ENCODE measurements at regions not wholly inside any gene's neighbourhood (a gene's known extent, or its start where the extent isn't known, plus 50 kb on each side); places are given as distances from the start of the nearest gene placed in this dataset.

DNA sequence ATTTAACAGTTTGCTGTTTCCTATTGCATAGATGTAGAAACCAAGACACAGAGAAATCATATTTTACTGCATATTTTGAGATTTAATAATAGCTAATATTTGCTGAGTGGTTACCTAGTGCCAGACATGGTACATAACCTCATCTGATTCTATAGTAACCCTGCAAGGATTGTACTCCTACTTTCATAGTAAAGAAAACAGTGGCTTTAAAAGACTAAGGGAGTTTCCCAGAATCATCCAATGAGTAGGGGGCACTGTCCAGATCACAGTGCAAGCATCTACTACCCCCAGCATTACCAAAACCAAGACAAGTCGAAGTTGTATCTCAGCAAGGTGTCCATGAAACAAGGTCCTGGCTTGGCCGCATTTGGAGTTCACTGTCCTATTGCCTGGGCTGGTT, 224.5 kb upstream of the TENM3 start:
- no peak for DNase-seq (ENCODE audit: low read depth)

DNA sequence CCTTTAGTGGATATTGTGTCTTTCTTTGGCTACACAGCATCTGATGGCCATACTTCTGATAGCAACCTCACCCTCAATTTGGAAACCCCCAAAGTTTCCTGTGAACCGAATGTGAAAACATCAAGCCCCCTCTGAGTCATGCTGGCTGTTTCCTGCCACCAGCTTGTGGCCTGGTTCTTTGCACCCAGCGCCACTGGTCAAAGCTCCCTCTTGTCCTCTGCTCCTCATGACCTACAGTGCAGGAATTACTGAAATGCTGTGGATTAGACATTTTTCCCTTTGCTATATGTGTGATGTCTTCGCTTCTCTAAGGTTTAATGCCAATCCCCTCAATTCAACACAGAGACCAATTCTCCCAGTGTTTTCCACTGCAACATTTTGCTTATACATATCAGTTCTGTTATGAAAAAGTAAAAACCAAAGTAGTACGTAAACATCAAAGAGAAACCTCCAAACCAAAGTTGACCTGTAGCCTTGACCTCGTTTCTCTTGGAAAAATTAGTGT, 224.0 kb upstream of the TENM3 start:
- no peak for DNase-seq (ENCODE audit: low read depth)

DNA sequence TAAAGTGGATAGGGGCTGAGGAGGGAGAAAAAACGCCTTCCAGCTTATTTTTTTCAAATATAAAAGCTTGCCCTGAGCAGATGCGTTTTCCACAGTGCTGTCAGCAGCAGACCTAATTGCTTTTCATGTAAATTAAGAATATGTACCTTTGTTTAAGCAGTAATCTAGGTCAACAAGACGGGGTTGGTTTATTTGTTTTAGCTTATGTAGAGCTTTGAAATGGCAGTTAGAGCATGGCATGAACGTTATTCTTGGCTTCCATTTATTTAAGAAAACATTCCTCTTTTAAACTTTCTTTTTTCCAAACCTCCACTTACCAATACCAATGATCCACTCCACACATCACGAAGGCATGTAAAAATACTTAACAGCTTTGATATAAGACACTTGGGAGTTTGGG, 220.3 kb upstream of the TENM3 start:
- DNase-seq (ENCODE audit: low read depth): no peak

DNA sequence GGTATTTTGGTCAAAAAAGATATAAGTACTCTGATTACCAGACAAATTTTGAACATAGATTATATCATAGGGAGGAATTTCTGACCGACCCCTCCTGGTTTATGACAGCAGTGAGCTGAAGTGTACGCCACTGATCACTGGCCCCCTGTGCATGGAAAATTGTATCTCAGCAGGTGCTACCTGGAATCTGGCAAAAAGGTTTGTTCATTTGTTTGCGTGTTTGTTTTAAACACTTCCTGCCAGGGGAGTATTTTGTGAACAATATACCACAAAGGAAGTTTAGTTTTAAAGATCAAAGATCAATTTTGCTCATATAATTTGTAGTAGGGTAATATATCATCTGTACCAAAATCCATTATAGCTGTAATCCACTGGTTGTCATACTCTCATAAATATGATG, 219.7 kb upstream of the TENM3 start:
- DNase-seq (ENCODE audit: low read depth): no peak

DNA sequence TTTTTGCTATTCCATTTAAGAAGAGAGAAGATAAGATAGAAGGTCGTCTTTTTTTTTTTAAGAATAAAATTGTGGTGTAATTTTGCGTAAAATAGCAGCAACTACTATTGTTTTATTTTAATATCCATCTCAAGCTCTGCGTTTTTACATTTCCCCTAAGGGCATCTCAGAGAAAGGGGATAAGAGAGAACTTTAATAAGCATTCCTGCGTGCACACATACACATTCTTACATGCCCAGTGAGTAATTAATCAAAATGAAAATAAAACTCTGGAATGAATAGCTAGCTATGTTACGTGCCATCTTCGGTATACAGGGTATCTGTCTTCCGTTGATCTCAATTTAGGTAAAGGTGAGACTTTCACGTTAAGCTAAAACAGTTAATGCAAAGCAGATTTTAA, 200.3 kb upstream of the TENM3 start:
- DNase-seq (ENCODE audit: low read depth): no peak

DNA sequence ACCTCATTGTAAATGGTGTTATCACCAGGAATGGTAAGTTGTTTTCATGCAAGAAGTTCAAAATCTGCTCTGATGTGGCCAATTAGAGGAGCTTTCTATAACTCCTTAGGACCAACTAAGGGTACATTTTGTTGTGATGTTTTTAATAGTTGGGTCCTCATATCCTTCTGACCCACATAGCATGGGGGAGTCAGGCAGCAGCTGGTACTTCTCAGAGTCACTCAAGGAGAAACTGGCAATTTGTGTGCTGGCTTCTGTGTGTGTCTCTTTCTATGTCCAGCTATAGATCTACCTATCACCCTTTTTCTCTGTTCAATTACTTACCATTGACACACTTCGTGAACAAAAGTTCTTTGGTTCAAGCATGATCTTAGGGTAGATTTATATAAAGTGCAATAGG, 194.3 kb upstream of the TENM3 start:
- DNase-seq (ENCODE audit: low read depth): no peak

DNA sequence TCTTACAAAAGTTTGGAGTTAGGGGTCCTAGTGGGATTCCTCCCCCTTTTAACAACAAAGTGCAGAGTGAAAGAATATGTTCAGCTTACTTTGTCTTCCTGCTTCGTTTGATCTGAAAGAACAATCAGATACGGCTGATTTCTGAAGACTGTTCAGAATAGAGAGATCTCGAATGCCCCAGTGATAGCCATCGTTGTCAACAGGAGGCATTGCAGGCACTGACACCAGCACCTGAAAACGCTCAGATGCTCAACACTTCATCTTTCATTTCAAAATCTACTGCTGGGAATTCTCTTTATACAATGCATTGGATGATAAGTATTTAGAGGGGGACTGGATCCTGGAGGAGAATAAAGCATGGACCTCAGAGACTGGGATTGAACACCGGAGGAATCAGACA, 186.3 kb upstream of the TENM3 start:
- no peak for DNase-seq (ENCODE audit: low read depth)

DNA sequence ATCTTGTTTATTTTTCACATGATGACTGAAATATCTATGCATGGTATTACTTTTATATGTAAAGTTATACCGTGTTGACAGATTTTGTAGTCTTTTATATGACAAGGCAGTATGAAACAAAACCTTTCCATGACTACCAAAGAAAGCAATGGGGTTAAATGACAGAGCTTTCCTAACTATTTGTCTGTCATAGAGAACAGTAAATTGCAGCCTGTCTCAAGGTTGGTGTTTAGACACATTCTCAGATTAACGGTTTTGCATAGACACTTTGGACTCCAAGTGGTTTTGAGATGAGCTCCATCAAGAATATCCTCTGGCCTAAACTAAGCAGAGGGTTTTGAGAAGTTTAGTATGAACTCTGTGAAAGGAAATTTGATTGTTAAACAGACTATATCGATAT, 180.7 kb upstream of the TENM3 start:
- no peak for DNase-seq (ENCODE audit: low read depth)

DNA sequence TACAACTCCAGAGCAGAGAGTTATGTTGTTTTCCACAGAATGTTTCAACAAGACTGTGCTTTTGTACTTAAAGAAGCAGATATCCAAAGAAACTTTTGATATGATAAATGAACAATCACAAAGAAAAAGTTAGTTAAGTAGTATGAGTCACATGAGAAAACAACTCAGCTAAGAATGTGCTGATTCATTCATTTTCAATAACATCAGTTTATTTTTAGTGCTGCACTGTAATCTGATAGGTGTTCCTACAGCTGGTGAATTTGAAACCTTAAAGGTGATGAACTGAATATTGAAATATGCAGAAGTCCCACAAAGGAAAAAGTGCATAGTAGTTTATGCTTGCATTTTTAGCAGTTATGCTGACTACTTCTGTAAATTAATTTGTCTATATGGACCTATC, 180.3 kb upstream of the TENM3 start:
- DNase-seq (ENCODE audit: low read depth): peak; percentile 50

DNA sequence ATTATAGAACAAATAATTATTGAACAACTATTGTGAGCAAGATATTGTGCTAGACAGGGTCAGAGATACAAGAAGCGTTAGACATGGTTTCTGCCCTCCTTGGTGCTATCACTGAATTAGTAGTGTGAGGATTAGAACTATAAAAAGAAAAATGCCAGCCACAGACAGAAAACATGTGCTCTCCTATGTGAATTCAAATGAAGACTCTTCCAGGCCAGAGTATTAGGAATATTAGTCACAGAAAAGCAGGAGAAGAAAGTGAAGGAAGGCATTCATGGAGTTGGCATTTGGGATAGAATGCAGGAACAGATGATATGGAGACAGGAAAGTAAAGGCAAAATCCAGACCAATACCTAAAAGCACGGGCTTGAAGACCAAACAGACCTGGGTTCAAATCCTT, 179.6 kb upstream of the TENM3 start:
- DNase-seq (ENCODE audit: low read depth): no peak

DNA sequence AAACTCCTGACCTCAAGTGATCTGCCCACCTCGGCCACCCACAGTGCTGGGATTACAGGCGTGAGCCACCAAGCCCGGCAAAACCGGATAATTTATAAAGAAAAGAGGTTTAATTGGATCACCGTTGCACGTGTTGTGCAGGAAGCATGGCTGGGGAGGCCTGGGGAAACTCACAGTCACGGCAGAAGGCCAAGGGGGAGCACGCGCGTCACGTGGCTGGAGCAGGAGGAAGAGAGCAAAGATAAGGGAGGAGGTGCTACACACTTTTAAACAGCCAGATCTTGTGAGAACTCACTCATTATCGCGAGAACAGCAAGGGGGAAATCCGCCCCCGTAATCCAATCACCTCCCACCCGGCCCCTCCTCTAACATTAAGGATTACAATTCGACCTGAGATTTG, 177.9 kb upstream of the TENM3 start:
- no peak for DNase-seq (ENCODE audit: low read depth)

DNA sequence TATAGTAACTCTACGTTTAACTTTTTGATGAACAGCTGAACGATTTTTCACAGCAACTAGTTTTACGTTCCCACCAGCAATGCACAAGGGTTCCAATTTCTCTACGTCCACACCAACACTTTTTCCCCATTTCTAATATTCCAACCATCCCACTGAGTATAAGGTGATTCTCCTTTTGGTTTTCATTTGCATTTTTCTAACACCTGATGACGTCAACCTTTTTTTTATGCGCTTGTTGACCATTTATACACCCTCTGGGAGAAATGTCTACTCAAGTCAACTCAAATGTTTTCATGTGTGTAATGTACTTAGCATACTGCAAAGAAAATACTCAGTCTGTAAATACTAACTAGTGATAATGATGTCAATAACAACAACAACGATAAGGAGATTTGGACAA, 177.2 kb upstream of the TENM3 start:
- DNase-seq (ENCODE audit: low read depth): no peak

DNA sequence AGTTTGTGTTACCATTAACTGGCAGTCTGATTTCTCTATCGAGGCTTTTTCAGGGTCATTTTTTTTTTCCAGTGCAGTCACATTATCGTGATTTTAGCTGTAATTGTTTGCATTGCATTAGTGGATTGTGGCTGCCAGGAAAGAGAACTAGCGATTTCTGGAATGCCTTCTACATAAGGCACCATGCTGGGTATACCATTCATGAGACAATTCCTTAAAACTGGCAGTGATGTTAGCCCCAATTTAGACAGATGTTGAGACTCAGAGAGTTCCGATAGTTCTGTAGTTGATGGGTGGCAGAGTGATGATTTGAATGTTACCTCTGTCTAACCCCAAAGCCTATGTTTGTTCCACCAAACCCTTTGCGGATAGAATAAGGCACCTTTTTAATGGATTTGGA, 175.4 kb upstream of the TENM3 start:
- DNase-seq (ENCODE audit: low read depth): no peak

DNA sequence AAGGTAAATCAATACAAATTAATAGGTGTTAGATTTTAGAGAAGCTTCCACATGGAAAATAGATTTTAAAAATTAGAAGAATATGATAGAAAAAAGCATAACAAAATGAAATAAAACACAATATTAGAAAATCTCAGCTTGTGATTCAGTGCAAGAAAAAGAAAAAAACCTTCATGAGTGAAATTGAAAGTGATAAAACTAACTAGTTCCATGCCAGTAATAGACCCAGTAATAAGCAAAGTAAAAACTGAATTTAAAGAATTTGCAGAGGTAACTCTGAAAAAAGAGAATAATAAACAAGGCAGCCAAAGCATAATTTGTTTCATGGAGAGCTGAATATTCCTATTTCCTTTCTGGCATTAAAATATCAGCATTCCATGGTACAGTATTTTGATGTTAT, 174.3 kb upstream of the TENM3 start:
- no peak for DNase-seq (ENCODE audit: low read depth)

DNA sequence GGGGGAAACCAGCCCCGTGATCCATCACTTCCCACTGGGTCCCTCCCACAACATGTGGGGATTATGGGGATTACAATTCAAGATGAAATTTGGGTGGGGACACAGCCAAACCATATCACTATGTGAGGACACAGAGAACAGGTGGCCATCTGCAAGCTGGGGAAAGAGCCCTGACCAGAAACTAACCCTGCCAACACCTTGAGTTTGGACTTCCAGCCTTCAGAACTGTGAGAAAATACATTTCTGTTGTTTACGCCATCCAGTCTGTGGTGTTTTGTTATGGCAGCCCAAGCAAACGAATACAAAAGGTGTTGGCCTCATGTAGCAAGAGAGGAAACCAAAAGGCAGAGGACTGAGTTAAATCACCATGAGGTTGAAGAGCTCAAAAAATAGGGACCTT, 169.9 kb upstream of the TENM3 start:
- DNase-seq (ENCODE audit: low read depth): no peak

DNA sequence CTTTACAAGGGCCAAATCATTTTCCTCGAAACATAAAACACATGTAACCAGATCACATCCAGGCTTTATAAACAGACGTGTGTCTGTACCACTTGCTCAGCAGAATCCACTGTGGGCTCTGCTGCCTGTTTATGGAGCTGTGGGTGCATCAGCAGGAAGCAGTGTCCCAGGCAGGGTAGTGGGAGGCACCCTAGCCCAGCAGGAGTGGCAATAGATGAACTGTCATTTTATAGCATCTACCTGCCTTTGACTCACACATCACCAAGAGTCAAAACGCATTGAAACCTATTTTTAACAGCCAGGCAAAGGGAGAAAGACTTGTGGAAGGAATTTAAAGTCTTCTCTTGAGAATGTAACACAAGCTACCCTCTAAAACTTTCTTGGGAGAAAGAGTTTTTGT, 169.1 kb upstream of the TENM3 start:
- no peak for DNase-seq (ENCODE audit: low read depth)

DNA sequence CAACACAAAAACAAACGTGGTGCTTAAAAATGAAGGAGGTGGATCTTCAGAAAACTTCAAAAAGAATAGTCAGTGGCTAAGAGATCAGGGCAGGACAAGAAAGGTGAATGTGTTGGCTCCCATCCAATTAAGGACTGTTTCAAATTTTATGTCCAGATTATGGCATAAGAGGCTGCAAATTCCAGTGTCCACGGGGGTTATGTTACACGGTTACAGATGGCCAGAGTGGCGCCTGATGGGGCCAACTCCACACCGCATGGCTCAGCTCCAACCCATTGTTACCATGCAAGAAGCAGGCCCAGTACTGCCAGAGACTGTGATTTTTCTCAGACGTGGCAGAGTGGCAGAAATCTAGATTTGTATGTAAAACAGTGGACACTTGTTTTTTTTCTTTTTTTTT, 168.4 kb upstream of the TENM3 start:
- DNase-seq (ENCODE audit: low read depth): no peak

DNA sequence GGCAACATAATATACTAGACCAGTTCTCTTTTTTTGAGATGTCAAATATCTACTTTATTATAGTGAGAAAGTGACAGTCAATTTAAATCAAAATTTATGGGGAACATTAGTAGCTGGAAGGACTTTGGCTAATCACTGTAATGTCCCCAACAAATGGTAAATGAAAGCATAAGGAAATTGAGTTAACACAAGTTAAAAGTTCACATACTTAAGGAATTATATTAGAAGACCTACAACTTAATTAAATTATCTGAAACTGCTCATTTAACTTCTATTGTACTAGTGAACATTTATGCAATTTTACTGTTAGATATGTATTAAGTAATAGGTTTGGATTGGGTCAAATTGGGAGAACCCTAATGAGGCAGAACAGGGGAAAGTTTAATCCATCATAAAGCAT, 160.3 kb upstream of the TENM3 start:
- no peak for DNase-seq (ENCODE audit: low read depth)

DNA sequence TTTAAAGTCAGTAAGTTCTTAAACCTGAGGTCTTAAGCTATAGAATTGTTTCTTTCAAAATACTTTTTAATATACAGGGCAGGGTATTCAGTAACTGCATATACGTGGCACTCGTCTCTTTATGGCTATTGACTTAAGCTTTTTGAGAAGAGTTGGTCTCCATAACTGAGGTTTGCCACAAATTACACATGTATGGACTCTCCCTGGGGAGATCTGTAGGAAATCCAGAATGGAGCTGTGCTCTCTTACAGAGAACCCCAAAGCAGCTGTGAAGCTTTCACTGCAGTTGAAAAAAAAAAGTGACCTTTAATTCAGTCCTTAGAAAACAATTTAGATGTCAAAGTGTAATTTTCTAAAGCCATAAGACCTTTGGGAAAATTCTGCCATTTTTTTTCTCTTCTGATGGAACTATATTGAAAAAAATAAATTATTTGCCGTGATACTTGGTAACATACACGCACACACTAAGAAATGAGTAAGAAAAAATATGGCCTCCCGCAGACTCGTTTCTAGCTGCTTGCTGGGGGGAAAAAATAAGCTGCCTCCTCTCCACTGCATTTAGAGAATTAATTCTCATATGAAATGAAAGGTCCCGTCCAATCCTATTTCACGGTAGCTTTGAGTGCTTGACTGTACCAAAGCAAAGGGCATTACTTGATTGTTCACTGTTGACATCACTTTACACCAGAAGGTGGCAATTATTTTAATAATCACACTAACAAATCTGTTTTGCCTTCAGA, 159.4 kb upstream of the TENM3 start:
- DNase-seq (ENCODE audit: low read depth): no peak

DNA sequence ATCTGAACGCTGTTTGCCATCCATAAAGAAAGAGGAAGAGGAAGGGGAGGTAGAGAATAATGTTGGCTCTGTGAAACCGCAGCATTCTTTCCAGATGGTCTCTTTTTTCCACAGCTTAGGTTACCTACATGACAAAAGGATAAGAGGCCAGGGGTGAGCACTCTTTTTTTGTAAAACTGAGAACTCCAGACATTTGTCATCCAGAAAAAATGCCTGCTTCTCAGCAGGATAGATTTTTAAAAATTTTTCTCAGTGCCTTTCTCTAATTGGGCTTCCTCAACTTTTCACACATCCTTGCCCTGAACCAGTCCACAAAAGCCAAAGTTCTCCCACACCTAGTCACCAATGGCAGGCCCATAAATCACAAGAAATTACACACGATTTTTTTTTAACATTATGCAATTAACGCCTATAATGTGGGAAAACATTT, 158.1 kb upstream of the TENM3 start:
- no peak for DNase-seq (ENCODE audit: low read depth)

DNA sequence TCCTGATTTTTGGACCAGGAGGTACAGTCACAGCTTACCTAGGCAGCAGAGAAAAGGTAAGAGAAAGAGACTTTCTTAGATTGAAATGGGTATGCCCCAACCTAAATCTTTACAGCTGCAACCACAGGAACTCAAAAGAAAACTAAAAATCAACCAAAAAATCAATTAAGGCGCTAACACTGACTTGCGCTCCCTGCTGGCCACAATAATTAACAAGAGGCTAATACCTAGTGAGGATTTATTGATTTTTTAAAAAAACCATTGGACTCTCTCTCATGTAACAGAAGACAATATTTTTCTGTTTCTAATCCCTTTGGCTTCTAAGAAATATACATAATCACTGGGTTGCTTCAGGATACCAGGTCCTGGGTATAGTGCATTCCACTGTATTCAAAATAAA, 153.9 kb upstream of the TENM3 start:
- no peak for DNase-seq (ENCODE audit: low read depth)

DNA sequence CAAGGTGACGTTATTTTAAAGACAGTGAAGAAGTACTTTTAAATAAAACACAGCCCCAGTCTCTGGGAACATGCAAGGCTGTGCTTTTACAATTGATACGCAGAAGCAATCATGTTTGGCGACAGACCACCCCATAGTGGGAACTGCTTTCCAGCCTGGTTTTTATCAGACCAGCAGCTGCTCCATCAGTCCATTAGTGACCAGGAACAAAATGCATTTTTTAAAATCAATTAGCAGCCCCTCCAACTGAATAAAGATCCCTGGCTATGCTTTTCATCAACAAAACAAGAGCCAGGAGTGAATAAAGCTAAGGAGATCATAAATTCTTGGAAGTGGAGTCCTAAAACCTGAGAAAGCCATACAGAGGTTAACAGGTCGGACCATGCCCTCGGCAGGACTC, 153.0 kb upstream of the TENM3 start:
- DNase-seq (ENCODE audit: low read depth): no peak

DNA sequence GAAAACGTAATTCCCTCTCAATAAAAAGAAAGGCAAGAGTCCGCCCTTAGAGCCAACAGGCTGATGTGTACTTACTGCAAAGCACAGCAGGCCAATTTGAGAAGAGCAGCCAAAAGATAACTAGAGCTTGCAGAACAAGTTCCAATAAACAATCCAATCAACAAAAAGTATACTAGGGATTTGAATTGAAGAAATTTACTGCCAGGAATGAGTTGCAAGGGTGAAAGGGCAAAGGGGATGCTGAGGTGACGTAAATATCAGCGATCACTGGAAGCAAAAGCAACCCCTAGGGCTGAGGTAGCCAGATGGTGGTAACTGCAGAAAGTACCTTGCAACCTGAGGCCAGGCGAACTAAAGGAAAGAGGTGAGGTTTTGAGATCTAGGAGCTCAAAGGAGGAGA, 152.1 kb upstream of the TENM3 start:
- DNase-seq (ENCODE audit: low read depth): no peak

DNA sequence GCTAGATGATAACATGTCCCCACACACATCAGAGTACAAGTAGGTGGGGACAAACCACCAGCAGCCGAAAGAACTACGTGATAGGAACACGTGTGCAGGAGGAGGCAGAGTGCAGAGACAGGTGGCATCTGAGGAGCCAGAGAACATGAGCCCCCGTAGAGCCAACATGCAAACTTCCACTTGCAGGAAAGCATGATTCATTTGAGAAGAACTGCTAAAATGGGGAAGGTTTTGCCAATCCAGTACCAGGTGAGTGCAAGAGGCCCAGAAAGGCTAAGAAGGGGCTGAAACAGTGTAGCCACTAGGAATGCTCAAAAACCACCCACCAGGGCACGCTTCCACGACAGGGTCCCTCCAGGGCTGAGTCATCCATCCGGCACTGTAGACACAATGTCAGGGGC, 149.8 kb upstream of the TENM3 start:
- DNase-seq (ENCODE audit: low read depth): no peak

DNA sequence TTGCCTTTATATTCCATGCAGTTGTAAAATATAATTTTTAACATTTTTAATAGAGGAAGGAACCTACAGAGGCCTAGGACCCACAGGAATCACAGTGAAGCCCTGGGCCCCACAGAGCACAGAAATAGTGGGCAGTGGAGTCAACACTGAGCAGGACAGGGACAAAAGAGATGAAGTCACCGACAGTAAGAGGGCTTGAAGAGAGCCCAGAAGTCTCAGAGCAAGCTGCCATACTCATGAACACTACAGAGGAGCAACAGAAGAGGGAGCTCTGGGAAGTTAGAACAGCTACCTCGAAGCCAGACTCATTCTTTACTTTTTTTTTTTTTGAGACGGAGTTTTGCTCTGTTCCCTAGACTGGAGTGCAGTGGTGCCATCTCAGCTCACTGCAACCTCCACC, 149.3 kb upstream of the TENM3 start:
- DNase-seq (ENCODE audit: low read depth): no peak

All from HS-5 (cell line).